MV-4-11 (cell line): ENCODE measurements at regions not wholly inside any gene's neighbourhood (a gene's known extent, or its start where the extent isn't known, plus 50 kb on each side); places are given as distances from the start of the nearest gene placed in this dataset.

Source experiments
- DNase-seq: peaks from one replicate; lab custom pipeline; 2025; lab: John Stamatoyannopoulos, UW

- no peak for DNase-seq
These were observed 393.3 kb downstream of the PLK2 start for GRCh38 chr5:58066557-58066956.

GRCh38 chr5:58066076-58066475, 393.8 kb downstream of the PLK2 start:
- no peak for DNase-seq

GRCh38 chr5:58064801-58065200, 395.1 kb downstream of the PLK2 start:
- DNase-seq = no peak

GRCh38 chr5:58060996-58061395, 398.9 kb downstream of the PLK2 start:
- no peak for DNase-seq

- DNase-seq = no peak
These were observed 402.6 kb downstream of the PLK2 start for GRCh38 chr5:58057324-58057723.

- DNase-seq = no peak
These were observed 403.3 kb downstream of the PLK2 start for GRCh38 chr5:58056546-58056945.

GRCh38 chr5:58054018-58054417, 405.9 kb downstream of the PLK2 start:
- no peak for DNase-seq

- no peak for DNase-seq
These were observed 410.9 kb downstream of the PLK2 start for GRCh38 chr5:58048954-58049353.

GRCh38 chr5:58048185-58048925, 411.5 kb downstream of the PLK2 start:
- no peak for DNase-seq

- DNase-seq = no peak
These were observed 413.5 kb downstream of the PLK2 start for GRCh38 chr5:58046371-58046770.

- DNase-seq = no peak
These were observed 415.7 kb downstream of the PLK2 start for GRCh38 chr5:58044166-58044565.

- no peak for DNase-seq
These were observed 416.6 kb downstream of the PLK2 start for GRCh38 chr5:58043032-58043945.

- DNase-seq = no peak
These were observed 418.0 kb downstream of the PLK2 start for GRCh38 chr5:58041884-58042283.

- DNase-seq = no peak
These were observed 419.0 kb downstream of the PLK2 start for GRCh38 chr5:58040846-58041245.

GRCh38 chr5:58040044-58040443, 419.8 kb downstream of the PLK2 start:
- DNase-seq = no peak

- no peak for DNase-seq
These were observed 422.0 kb downstream of the PLK2 start for GRCh38 chr5:58037899-58038298.

- no peak for DNase-seq
These were observed 434.1 kb downstream of the PLK2 start for GRCh38 chr5:58025809-58026208.

- no peak for DNase-seq
These were observed 435.7 kb downstream of the PLK2 start for GRCh38 chr5:58024151-58024550.

- DNase-seq = no peak
These were observed 437.8 kb downstream of the PLK2 start for GRCh38 chr5:58022055-58022454.

- no peak for DNase-seq
These were observed 438.4 kb downstream of the PLK2 start for GRCh38 chr5:58021466-58021865.

- DNase-seq = no peak
These were observed 440.3 kb downstream of the PLK2 start for GRCh38 chr5:58019614-58020013.

GRCh38 chr5:58018016-58018415, 441.9 kb downstream of the PLK2 start:
- DNase-seq = no peak

GRCh38 chr5:58016877-58017276, 443.0 kb downstream of the PLK2 start:
- DNase-seq = no peak
